NT2/D1 (cell line): ENCODE measurements at regions not wholly inside any gene's neighbourhood (a gene's known extent, or its start where the extent isn't known, plus 50 kb on each side); places are given as distances from the start of the nearest gene placed in this dataset.

ENCODE experiments used
- YY1 ChIP-seq: IDR thresholded peaks from 2 replicates; pipeline ENCODE4 v1.6.1; 2011; ENCODE audit not compliant: insufficient read length, insufficient read depth
- ZNF274 ChIP-seq: IDR thresholded peaks from 2 replicates; pipeline ENCODE4 v1.6.1; 2011; ENCODE audit warnings: mild to moderate bottlenecking, low read depth, low read length

- no peak for TF ChIP-seq YY1
- TF ChIP-seq ZNF274 = no peak
Observed at GRCh38 chr4:105088110-105088879, 58.4 kb upstream of the TET2 start.
